Left forelimb (tissue), 1 donor: ENCODE measurements at regions not wholly inside any gene's neighbourhood (a gene's known extent, or its start where the extent isn't known, plus 50 kb on each side); places are given as distances from the start of the nearest gene placed in this dataset.
"Not testable (repeated sequence)": the region's sequence is repeated elsewhere in the genome, so short reads cannot be mapped to it uniquely, and the experiment has no call there.

ENCODE experiments used
- DNase-seq: peaks from one replicate; pipeline ENCODE4 v3.0.0-alpha.2; 2018; ENCODE audit warnings: low spot score

DNA sequence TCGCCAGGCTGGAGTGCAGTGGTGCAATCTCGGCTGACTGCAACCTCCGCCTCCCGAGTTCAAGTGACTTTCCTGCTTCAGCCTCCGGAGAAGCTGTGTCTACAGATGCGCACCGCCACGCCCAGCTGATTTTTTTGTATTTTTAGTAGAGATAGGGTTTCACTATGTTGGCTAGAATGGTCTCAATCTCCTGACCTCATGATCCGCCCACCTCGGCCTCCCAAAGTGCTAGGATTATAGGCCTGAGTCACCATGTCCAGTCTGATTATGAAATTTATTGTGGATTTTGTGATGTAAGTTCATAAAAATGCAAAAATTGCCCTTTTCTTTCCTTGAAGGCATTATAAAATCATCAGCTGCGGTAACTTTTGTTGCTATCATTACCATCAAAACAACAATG is 1688.3 kb upstream of the ADGRL3 start:
- DNase-seq: not testable (repeated sequence)

DNA sequence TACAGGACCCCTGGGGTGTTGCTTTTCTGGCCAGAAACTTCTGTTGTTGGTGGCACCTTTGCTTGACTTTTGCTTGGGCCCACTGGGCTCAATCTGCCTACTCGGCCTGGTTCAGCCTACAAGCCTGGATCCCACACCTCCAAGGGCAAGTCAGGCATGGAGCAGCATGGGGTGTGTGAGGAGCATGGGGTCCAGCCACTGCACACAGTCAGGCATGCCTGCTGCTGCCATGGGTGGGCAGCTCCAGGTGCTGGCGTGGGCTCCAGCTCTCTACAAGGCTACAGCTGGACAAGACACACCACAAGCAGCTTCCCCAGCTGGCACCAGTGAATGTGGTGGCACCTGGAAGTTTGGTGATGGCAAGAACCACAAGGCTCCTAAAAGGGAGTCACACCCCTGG is 1683.1 kb upstream of the ADGRL3 start:
- no peak for DNase-seq

DNA sequence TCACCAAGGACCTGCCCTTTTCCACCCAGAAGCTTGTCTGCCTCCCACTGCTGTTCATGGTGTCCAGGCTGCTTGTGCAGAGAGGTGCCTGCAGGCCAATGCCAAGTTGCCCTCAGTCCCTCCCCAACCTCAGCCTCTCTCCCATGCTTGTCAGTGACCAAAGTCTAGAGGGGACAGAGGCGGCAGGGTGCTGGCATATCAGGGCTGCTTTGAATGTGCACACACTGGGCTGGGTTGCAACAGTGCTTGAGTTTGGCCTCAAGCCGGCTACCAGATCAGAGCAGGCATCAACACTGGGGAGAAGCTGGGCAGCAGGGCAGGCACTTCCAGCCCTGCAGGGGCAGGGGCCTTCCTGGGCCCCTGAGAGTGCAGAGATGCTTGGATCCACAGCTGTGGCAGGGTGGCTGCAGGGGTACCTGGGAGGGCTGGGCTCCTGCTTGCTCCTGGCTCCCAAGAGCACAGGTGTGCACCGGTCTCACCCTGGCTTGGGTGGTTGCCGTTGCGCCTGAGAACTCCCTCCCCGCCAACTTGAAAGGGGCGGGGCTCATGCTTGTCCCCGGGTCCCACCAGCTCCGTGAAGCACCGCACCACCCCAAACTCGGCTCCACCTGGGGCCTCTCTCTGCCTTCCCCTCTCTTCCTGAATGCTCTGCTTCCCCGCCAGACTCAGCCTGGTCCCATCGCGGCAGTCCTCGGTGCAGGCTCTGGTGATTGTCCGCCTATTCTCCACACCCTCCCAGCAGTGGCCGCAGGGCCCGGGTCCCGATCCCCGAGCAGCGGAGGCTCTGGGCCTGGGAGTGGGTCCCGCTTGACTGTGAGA is 1681.9 kb upstream of the ADGRL3 start:
- DNase-seq: no peak

DNA sequence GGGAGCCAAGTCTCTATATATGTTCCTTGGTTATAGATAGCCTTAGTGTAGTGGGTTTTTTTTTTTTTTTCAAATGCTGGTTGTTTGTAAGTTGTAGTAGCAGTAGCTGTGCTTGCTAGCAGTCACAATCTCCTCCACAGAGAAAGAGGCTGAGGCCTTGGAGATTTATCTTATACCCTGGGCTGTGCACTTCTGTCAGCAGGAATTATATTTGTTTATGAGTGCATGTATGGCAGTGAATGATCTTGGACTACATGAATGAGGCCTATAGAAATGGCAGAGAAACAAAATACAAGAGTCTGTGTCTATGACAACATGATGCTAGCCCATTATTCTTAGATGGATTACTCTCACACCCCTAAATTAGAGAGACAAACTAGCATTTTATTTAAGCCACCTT is 1674.2 kb upstream of the ADGRL3 start:
- no peak for DNase-seq

DNA sequence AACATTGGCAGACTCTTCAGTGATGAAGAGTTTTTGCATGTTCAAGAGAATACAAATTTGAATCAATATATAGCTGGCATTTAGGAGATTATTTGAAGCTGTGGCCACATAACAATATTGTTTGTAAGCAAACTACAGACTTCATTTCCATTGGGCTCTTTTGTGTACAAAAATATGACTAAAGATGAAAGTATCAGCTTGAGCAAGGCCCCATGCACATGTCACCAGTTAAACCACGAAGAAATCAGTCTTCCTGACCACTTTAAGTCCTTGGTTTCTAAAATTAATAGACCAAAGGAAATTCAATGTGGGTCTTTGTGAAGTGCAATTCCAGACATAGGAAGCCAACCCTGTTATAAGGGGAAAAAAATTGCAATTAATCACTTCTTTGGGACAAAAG is 1664.6 kb upstream of the ADGRL3 start:
- DNase-seq: no peak

DNA sequence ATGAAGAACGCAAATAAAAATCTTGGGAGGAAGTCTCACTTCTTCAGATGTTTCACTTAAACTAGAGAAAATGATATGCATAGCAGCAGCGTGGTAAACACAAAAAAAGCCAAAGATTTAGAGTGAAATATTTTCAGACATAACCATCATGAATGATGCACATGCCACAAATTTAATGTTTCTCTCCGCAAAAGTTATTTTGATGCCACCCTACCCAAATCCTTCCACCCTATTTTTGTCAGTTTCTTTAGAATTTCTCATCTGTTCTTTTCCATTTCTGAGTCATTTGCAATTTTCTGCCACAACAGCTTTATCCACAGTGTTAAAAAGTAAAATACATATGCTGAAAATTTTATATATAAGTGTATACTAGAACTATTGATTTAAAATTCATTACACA is 1663.7 kb upstream of the ADGRL3 start:
- no peak for DNase-seq

DNA sequence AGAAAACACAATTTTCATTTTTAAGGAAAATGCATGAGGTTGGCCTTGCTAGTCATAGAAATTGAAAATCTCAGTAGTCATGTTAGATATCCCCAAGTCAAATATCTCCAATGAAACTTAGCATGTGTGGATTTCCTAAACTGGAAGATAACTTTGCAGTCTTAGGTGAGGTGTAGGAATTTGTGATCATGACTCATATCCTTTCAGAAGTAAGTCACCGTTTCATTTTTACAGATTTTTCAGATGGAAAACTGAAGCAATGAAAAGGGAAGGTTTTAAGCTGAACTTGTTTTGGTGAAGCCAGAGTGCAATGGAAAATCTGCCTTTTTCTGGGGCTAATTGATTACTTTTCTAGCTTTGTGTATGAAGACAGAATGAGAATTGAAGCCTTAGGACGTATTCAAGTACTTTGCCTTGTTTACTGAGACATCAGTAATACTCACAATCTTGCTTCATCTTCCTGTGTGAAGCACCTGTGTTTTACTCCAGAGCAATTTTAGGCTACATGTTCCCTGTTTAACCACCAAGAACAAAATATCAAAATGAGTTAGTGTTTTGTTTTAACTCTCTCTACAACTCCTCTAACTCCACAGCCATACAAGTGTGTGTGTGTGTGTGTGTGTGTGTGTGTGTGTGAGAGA is 1662.8 kb upstream of the ADGRL3 start:
- no peak for DNase-seq

DNA sequence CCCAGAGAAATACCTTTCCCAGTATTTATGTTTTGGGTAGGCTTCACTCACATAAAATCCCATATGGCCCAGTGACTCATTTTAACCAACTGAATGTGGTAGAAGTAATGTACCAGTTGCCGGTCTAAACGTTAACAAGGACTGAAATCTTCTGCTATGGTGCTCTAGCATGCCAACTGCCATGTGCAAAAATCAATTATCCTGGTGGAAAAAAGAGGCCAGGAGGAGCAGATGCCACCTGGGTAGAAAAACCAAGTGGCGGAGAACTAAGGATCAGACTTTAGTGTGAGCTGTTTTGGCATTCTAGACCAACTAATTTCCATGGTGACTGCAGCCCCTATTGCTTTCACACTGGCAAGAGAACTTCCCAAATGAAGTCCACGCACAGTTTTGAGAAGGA is 1660.7 kb upstream of the ADGRL3 start:
- DNase-seq: no peak

DNA sequence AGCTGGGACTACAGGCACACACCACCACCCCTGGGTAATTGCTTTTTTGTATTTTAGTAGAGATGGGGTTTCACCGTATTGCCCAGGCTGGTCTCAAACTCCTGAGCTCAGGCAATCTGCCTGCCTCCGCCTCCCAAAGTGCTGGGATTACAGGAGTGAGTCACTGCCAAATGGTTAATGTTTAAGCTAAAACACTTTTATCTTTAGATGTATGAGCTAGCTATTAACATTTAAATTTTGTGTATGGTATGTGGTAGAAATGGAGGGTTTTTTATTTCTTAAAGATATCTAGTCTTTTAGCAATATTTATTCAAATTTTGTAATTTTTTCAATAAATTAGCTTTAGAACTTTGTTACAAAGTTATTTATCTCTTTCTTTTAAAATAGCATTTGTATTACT is 1659.8 kb upstream of the ADGRL3 start:
- no peak for DNase-seq

DNA sequence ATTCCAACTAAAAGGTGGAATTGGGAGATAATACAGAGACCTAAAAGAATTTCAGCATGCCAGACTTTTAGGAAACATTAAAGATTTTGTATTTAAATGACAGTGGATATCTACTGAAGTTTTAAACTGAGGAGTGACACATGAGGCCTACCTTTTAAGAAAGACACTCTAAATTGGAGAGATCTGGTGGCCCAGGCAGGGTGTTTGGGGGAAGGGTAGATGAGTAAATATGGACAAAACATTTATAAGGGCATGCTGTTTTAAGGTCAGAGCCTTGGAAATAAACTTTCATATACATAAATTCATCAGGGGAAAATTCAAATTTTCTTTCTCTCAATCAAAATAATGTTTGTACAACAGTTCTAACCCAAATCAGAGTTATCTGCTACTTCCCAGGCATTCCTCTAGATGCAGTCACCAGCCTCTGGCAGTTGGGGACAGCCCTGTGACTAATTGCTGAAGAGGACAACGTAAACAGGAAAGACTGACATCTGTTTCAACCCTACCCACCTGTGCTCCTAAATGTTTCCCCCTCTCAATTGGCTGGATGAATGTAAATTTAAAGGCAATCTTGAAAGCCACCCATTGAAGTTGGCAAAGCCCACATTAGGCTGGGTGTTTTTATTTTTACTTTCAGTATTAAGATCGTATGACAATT is 1646.9 kb upstream of the ADGRL3 start:
- no peak for DNase-seq

DNA sequence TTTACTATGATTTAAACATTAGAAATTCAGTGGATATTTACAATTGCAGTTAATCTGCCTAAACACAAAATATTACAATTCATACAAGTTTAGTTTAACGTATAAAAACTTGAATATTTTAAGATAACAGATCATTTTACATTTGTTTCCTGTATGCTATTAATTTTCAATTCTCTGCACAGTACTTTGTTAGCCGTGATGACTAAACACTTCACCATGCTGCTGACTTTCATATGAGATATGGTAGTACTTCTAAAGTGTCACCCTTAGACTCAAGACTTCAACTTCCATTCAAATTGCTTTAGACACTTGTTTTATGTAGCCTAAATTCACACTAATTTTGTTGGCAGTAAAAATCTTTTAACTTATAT is 1646.4 kb upstream of the ADGRL3 start:
- DNase-seq: no peak

DNA sequence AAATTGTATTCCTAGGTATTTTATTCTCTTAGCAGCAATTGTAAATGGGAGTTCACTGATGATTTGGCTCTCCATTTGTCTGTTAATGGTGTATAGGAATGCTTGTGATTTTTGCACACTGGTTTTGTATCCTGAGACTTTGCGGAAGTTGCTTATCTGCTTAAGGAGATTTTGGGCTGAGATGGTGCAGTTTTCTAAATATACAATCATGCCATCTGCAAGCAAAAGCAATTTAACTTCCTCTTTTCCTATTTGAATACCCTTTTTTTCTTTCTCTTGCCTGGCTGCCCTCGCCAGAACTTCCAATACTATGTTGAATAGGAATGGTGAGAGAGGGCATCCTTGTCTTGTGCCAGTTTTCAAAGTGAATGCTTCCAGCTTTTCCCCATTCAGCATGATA is 1643.9 kb upstream of the ADGRL3 start:
- not testable (repeated sequence) for DNase-seq

DNA sequence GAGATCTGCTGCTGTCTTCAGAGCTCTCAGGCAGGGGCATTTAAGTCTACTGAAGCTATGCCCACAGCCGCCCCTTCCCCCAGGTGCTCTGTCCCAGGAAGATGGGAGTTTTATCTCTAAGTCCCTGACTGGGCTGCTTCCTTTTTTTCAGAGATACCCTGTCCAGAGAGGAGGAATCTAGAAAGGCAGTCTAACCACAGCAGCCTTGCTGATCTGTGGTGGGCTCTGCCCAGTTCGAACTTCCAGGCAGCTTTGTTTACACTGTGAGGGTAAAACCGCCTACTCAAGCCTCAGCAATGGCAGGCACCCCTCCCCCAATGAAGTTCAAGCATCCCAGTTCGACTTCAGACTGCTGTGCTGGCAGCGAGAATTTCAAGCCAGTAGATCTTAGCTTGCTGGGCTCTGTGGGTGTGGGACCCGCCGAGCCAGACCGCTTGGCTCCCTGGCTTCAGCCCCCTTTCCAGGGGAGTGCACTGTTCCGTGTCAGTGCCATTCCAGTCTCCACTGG is 1639.9 kb upstream of the ADGRL3 start:
- DNase-seq: not testable (repeated sequence)

DNA sequence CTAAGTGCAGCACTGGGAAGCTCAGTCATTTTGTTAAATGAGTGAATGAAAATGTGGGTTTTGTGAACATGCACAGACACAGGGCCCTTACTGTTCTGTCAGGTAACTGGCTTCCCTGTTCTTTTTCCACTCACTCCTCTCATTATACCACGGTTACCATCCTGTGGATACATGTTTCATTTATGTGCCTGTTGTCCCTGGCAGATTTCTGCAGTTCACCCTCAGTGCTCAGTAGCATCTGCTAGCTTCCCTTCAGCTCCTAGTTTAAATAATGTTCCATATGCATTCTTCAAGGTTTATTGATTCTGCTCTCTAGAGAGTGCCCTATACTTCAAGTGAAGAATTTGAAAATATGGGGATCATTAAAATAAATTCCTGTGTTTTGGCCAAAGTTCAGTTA is 1634.3 kb upstream of the ADGRL3 start:
- no peak for DNase-seq

DNA sequence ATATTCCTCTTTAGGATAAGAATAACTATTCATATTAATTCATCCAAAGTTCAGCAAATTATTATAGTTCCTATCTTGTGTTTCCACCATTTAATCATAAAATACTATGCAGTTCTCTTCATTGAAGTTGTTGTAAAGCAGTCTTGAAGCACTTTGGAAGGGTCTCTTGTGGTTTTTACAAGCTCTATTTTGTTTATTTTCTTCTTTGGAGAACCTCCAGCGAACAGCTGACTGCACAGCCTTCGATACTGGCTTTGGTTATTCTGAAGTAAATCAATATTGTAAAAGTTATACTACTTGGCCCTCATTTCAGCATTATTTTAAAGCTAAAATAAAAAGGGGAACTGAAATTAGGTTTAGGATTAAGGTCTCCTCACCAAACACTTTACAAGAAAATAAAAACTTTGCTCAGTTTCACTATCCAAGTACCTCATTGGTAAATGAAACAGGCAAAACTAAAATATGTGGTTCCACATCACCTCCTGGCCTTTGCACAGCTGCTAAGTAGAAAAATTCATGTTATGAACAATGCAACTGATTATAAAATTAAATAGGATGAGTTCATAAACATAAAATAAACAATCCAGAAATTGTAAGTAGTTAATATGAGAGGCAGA is 1629.2 kb upstream of the ADGRL3 start:
- DNase-seq: no peak

DNA sequence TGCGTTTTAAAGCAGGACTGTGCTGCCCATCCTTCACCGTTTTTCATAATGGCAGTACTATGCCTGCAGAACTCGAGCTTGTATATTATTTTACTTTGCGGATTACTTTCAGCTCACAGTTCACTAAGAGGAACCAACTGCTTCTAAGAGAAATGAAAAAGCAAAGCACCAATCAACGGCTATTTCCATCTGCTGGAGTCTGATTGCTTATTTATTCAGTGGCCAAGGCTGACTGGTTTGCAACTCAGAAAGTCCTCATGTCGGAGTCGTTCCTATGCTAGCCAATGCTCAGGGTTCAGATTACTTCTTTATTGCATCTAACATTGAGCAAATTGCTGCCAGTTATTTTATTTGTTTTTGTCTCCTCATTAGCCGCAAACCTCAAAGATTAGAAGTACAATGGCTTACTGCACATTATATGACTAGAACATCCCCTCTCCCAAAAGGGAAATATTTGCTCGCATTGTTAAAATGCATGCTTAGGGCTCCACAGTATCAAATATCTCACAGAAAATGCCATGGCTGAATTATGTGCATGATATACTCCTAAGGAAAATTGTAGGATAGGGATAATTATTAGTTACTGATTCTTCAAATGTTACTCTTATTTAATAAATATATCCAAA is 1628.2 kb upstream of the ADGRL3 start:
- no peak for DNase-seq

DNA sequence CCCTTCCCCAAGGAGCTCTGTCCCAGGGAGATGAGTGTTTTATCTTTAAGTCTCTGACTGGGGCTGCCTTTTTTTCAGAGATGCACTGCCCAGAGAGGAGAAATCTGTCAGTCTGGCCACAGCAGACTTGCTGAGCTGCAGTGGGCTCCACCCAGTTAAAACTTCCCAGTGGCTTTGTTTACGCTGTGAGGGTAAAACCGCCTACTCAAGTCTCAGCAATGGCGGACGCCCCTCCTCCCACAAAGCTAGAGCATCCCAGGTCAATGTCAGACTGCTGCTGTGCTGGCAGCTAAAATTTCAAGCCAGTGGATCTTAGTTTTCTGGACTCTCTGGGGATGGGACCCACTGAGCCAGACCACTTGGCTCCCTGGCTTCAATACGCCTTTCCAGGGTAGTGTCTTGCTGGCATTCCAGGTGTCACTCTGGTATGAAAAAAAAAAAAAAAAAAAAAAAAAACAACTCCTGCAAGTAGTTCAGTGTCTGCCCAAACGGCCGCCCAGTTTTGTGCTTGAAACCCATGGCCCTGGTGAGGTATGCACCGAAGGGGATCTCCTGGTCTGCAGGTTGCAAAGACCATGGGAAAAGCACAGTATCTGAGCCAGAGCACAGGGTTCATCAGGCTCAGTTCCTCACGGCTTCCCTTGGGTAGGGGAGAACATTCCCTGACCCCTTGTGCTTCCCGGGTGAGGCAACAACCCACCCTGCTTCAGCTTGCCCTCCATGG is 1616.1 kb upstream of the ADGRL3 start:
- no peak for DNase-seq

DNA sequence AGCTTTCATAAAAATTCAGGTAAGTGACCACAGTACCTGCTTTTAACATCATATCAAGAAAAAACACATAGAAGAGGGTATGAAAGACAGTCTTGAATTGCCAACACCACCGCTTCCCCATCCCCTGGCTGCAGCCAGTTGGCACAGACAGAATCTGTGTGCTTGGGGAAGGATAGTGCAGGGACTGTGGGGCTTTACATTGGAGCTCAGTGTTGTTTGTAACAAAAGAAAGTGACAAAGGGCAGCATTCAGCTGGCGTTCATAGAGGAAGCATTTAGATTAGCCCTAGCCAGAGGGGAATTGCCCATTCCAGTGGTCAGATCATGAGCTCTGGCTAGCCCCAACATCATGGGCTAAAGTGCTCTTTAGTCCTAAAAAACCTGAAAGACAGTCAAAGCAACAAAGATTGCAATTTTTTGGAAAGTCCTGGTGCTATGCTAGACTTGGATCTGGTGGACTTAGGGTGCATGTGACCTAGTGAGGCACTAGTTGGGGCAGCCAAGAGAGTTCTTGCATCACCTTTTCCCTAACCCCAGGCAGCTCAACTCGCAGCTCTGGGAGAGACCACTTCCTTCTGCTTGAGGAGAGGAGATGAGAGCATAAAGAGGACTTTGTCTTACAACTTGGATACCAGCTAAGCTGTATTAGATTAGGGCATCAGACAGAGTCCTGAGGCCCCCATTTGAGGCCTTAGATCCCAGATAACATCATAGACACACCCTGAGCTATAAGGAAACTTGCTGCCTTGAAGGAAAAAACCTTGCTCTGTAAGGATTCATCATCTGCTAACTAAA is 1602.4 kb upstream of the ADGRL3 start:
- DNase-seq: no peak

DNA sequence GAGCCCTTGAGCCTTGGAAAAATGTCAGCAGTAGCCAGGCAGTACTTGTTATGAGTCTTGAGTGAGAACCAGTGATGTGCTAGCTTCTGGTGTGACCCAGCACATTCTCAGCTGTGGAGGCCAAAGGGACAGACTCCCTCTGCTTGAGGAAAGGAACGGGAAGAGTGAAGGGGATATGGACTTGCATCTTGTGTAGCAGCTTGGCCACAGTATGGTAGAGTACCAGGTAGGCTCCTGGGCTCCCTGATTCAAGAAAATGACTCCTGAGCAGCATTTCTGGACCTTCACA is 1601.9 kb upstream of the ADGRL3 start:
- DNase-seq: no peak

DNA sequence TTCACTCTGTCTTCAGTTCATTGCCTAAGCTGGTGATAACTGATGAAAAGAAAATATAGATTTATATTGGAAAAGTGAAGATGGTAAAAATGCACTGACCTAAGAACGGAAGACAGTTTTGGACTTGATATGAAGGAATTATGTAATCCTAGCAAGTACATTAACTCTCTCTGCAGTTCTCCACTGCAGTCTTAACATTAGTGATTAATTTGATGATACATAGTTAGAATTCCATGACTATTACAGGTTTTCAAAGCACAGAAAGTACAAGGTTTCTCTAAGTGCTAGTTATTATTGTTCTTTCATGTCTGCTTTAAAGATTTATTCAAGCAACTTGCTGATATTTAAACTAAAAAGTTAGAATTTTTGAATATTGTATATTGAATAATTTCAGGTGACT is 1591.7 kb upstream of the ADGRL3 start:
- DNase-seq: no peak

DNA sequence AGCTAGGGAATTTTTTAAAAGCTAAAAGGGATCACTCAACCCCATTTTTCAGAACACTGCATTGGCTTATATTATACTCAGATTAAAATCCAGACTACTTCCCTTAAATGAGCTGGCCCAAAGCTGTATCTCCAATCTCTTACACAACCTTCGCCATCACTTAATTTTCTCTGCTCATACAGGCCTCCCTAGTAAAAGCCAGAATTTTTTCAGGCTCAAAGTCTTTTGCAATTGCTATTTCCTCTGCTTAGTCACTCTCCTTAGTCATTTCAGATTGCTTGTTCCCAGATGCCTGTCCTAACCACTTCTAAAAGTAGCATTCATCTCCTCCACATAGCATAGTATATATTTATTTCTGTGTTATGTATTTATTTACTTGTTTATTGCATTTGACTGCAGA is 1587.9 kb upstream of the ADGRL3 start:
- DNase-seq: no peak
